AG04450 (cell line): ENCODE measurements at regions not wholly inside any gene's neighbourhood (a gene's known extent, or its start where the extent isn't known, plus 50 kb on each side); places are given as distances from the start of the nearest gene placed in this dataset.

ENCODE experiments used
- CTCF ChIA-PET: fragments of 300-600, 350-600 bp; formaldehyde crosslinking; extraction: SDS; loops from one replicate; lab custom pipeline; 2022; ENCODE audit warnings: antibody characterized with exemption, inconsistent platforms; lab: Charles Lee
- POLR2A ChIA-PET: fragments of 350-600 bp; formaldehyde crosslinking; extraction: SDS; loops from one replicate; lab custom pipeline; 2021; ENCODE audit warnings: antibody characterized with exemption, inconsistent platforms; lab: Yijun Ruan, JAX
- DNase-seq: peaks from one replicate; pipeline ENCODE4 v3.0.0-alpha.2; 2011; ENCODE audit warnings: low read depth, low spot score
- H3K27ac ChIP-seq: one replicate; pipeline ENCODE4 v1.5.1; 2012; ENCODE audit warnings: low read depth, low read length, control low read depth
- H3K27me3 ChIP-seq: one replicate; pipeline ENCODE4 v1.6.0; 2012; ENCODE audit warnings: low read length; ENCODE audit not compliant: control insufficient read depth, insufficient read depth
- H3K4me3 ChIP-seq: 2 replicates; pipeline ENCODE4 v1.5.1; 2011; ENCODE audit warnings: mild to moderate bottlenecking, low read depth, low read length, control low read depth
- H3K9me3 ChIP-seq: 2 replicates; pipeline ENCODE4 v1.5.1; 2012; ENCODE audit warnings: low read length; ENCODE audit not compliant: control insufficient read depth, insufficient read depth
- CTCF ChIP-seq: IDR thresholded peaks from 2 replicates; pipeline ENCODE4 v1.5.1; 2011; ENCODE audit warnings: low read depth, low read length, control low read depth, inconsistent platforms

- no peak for DNase-seq
- Histone ChIP-seq H3K4me3 (no peak overlapping the region), H3K9me3 (no peaks in the 10 kb centered on the region; the same call in 1 of the 2 replicates), H3K27me3 (no peaks in the 10 kb centered on the region), H3K27ac (no peak overlapping the region)
- CTCF ChIA-PET, result no interaction called here
- TF ChIP-seq CTCF, result no peak
- POLR2A ChIA-PET, result no interaction called here
Measured at GRCh38 chr3:6266135-6266534, 594.8 kb upstream of the GRM7 start.

GRCh38 chr3:6273878-6274277, 587.0 kb upstream of the GRM7 start:
- POLR2A ChIA-PET, result no interaction called here
- Histone ChIP-seq H3K9me3 (peaks cover 8% of the 10 kb centered on the region), H3K27me3 (no peaks in the 10 kb centered on the region), H3K27ac (no peak overlapping the region), H3K4me3 (no peak overlapping the region)
- CTCF ChIA-PET, result no interaction called here
- no peak for DNase-seq
- TF ChIP-seq CTCF, result no peak

- CTCF ChIA-PET, result no interaction called here
- H3K27me3 ChIP-seq, result no peaks in the 10 kb centered on the region
- no peak for TF ChIP-seq CTCF
- DNase-seq, result no peak
- POLR2A ChIA-PET, result no interaction called here
- H3K9me3 ChIP-seq, result peaks cover 15% of the 10 kb centered on the region
- no peak overlapping the region for H3K27ac ChIP-seq
- no peak overlapping the region for H3K4me3 ChIP-seq
Measured at GRCh38 chr3:6281662-6282061, 579.3 kb upstream of the GRM7 start.

GRCh38 chr3:6282918-6283317, 578.0 kb upstream of the GRM7 start:
- Histone ChIP-seq H3K27me3 (no peaks in the 10 kb centered on the region), H3K27ac (no peak overlapping the region), H3K9me3 (peaks cover 15% of the 10 kb centered on the region), H3K4me3 (no peak overlapping the region)
- no peak for DNase-seq
- POLR2A ChIA-PET, result no interaction called here
- no peak for TF ChIP-seq CTCF
- CTCF ChIA-PET, result no interaction called here

GRCh38 chr3:6287088-6287875, 573.6 kb upstream of the GRM7 start:
- POLR2A ChIA-PET, result no interaction called here
- Histone ChIP-seq H3K9me3 (peaks cover 21% of the 10 kb centered on the region), H3K27me3 (no peaks in the 10 kb centered on the region), H3K4me3 (no peak overlapping the region), H3K27ac (no peak overlapping the region)
- CTCF ChIA-PET, result no interaction called here
- DNase-seq, result no peak
- TF ChIP-seq CTCF, result no peak
